GM23338 (cell line): ENCODE measurements at regions not wholly inside any gene's neighbourhood (a gene's known extent, or its start where the extent isn't known, plus 50 kb on each side); places are given as distances from the start of the nearest gene placed in this dataset.
"Not testable (repeated sequence)": the region's sequence is repeated elsewhere in the genome, so short reads cannot be mapped to it uniquely, and the experiment has no call there.

Experiments used
- ATAC-seq: fragments of 200-7000 bp; cut with Tn5 transposase; 3 replicates; pipeline ENCODE4 v1.9.1; 2020
- DNase-seq: peaks from one replicate; pipeline ENCODE4 v3.0.0-alpha.2; 2015; ENCODE audit warnings: low spot score
- H2AFZ ChIP-seq: fragments of 200-600 bp; sonication (generic); 2 replicates; pipeline ENCODE4 v1.8.0; 2016; ENCODE audit warnings: antibody characterized with exemption, mild to moderate bottlenecking, moderate library complexity
- H3F3A ChIP-seq: fragments of 200-600 bp; sonication (generic); replicated peaks from 2 replicates; pipeline ENCODE4 v1.8.0; 2017; ENCODE audit warnings: antibody characterized with exemption, mixed run types, low read depth
- H3K27ac ChIP-seq: fragments of 200-600 bp; sonication (generic); 2 replicates; pipeline ENCODE4 v1.6.1; 2016; ENCODE audit warnings: low read depth
- H3K27me3 ChIP-seq: fragments of 200-600 bp; sonication (generic); 2 replicates; pipeline ENCODE4 v1.8.0; 2016; ENCODE audit warnings: mild to moderate bottlenecking, mixed run types, moderate library complexity; ENCODE audit not compliant: insufficient read depth
- H3K36me3 ChIP-seq: fragments of 200-600 bp; sonication (generic); 2 replicates; pipeline ENCODE4 v1.8.0; 2016; ENCODE audit warnings: mild to moderate bottlenecking; ENCODE audit not compliant: insufficient read depth
- H3K4me1 ChIP-seq: fragments of 200-600 bp; sonication (generic); 2 replicates; pipeline ENCODE4 v1.8.0; 2016; ENCODE audit warnings: mild to moderate bottlenecking, moderate library complexity; ENCODE audit not compliant: insufficient read depth
- H3K4me2 ChIP-seq: fragments of 200-600 bp; sonication (generic); 2 replicates; pipeline ENCODE4 v1.7.1; 2017; ENCODE audit warnings: mixed run types
- H3K4me3 ChIP-seq: fragments of 200-600 bp; sonication (generic); 2 replicates; pipeline ENCODE4 v1.6.1; 2016; ENCODE audit warnings: mixed run types
- H3K79me2 ChIP-seq: fragments of 200-600 bp; sonication (generic); replicated peaks from 2 replicates; pipeline ENCODE4 v1.8.0; 2017; ENCODE audit warnings: mild to moderate bottlenecking; ENCODE audit not compliant: insufficient read depth
- H3K9me2 ChIP-seq: fragments of 200-600 bp; sonication (generic); 2 replicates; pipeline ENCODE4 v1.8.0; 2017; ENCODE audit not compliant: insufficient read depth
- H4K20me1 ChIP-seq: fragments of 200-600 bp; sonication (generic); replicated peaks from 2 replicates; pipeline ENCODE4 v1.8.0; 2017; ENCODE audit warnings: mild to moderate bottlenecking; ENCODE audit not compliant: insufficient read depth
- H3K27ac Mint-ChIP-seq: 2 replicates; pipeline ENCODE4 v1.8.0; 2020; ENCODE audit warnings: inconsistent platforms, mild to moderate bottlenecking, moderate library complexity, mixed read lengths
- H3K27me3 Mint-ChIP-seq: 3 replicates; pipeline ENCODE4 v1.8.0; 2022; ENCODE audit warnings: low read depth, mild to moderate bottlenecking, moderate library complexity, mixed read lengths, inconsistent platforms; ENCODE audit not compliant: insufficient read depth, poor library complexity
- H3K36me3 Mint-ChIP-seq: 3 replicates; pipeline ENCODE4 v1.8.0; 2021; ENCODE audit warnings: low read depth, mild to moderate bottlenecking, inconsistent platforms, moderate library complexity, mixed read lengths
- H3K4me1 Mint-ChIP-seq: 3 replicates; pipeline ENCODE4 v1.8.0; 2020; ENCODE audit warnings: mild to moderate bottlenecking, inconsistent platforms, mixed read lengths
- H3K4me3 Mint-ChIP-seq: 3 replicates; pipeline ENCODE4 v1.8.0; 2021; ENCODE audit warnings: moderate library complexity, mild to moderate bottlenecking, inconsistent platforms, mixed read lengths
- H3K9me3 Mint-ChIP-seq: 3 replicates; pipeline ENCODE4 v1.8.0; 2020; ENCODE audit warnings: moderate library complexity, mild to moderate bottlenecking, inconsistent platforms, mixed read lengths
- ETS1 ChIP-seq: IDR thresholded peaks from 2 replicates; pipeline ENCODE4 v1.6.1; 2016; ENCODE audit warnings: antibody characterized with exemption
- JUNB ChIP-seq: IDR thresholded peaks from one replicate; pipeline ENCODE4 v1.6.1; 2016; ENCODE audit warnings: antibody characterized with exemption; ENCODE audit not compliant: unreplicated experiment
- NANOG ChIP-seq: IDR thresholded peaks from 2 replicates; pipeline ENCODE4 v1.6.1; 2016; ENCODE audit warnings: antibody characterized with exemption, borderline replicate concordance
- ZNF114 ChIP-seq: fragments of 250-450 bp; sonication (Bioruptor Pico); IDR thresholded peaks from 2 replicates; pipeline ENCODE4 v1.5.0; 2020; ENCODE audit warnings: mild to moderate bottlenecking, moderate library complexity
- ZNF331 ChIP-seq: fragments of 250-450 bp; sonication (Bioruptor Pico); IDR thresholded peaks from 2 replicates; pipeline ENCODE4 v1.5.0; 2020; ENCODE audit warnings: low read depth, mild to moderate bottlenecking, moderate library complexity
- ZNF462 ChIP-seq: fragments of 250-450 bp; sonication (Bioruptor Pico); IDR thresholded peaks from 2 replicates; pipeline ENCODE4 v1.5.0; 2020; ENCODE audit warnings: mild to moderate bottlenecking, moderate library complexity

GRCh38 chr13:99671746-99672145, 170.5 kb downstream of the TM9SF2 start:
- Mint-ChIP-seq H3K36me3 (no peaks in the 10 kb centered on the region), H3K4me3 (no peak overlapping the region), H3K27ac (no peak overlapping the region), H3K9me3 (no peaks in the 10 kb centered on the region; the same call in 2 of the 3 replicates), H3K27me3 (peaks cover 13% of the 10 kb centered on the region), H3K4me1 (peaks cover 31% of the 10 kb centered on the region)
- H3K36me3 ChIP-seq, result no peaks in the 10 kb centered on the region
- H3K9me2 ChIP-seq, result no peaks in the 10 kb centered on the region
- no peaks in the 10 kb centered on the region for H3K27me3 ChIP-seq
- H4K20me1 ChIP-seq, result no peaks in the 10 kb centered on the region
- no peak overlapping the region for H3K4me3 ChIP-seq
- H3K27ac ChIP-seq, result no peak overlapping the region
- H3K4me1 ChIP-seq, result 0 out of 2 replicates have a peak, but pooled peaks cover 3% of the 10 kb centered on the region
- no peak overlapping the region for H2AFZ ChIP-seq
- DNase-seq (no peak), ATAC-seq (no peak)
- no peak overlapping the region for H3K4me2 ChIP-seq
- H3F3A ChIP-seq, result no peaks in the 10 kb centered on the region
- H3K79me2 ChIP-seq, result no peaks in the 10 kb centered on the region
- no peak for TF ChIP-seq ETS1
- no peak for TF ChIP-seq ZNF331 (CRISPR knock-in tag)
- no peak for TF ChIP-seq JUNB
- no peak for TF ChIP-seq ZNF114 (CRISPR knock-in tag)

- H2AFZ ChIP-seq, H4K20me1 ChIP-seq, H3K79me2 ChIP-seq, H3K4me1 ChIP-seq, H3K9me3 Mint-ChIP-seq, H3K36me3 ChIP-seq, DNase-seq, H3K36me3 Mint-ChIP-seq, H3K27me3 ChIP-seq, H3K4me3 ChIP-seq, H3K4me2 ChIP-seq, H3K9me2 ChIP-seq, H3F3A ChIP-seq, ATAC-seq, H3K27ac ChIP-seq, H3K4me3 Mint-ChIP-seq, H3K27ac Mint-ChIP-seq: not testable (repeated sequence)
- Mint-ChIP-seq H3K27me3 (peaks cover 10% of the 10 kb centered on the region), H3K4me1 (peaks cover 39% of the 10 kb centered on the region)
Measured at GRCh38 chr13:99669096-99669495, 167.8 kb downstream of the TM9SF2 start.

- Mint-ChIP-seq H3K27me3 (peaks cover 13% of the 10 kb centered on the region), H3K9me3 (no peaks in the 10 kb centered on the region), H3K27ac (0 out of 2 replicates have a peak overlapping the region, but pooled peaks have one; percentile 8), H3K36me3 (no peaks in the 10 kb centered on the region), H3K4me3 (no peak overlapping the region), H3K4me1 (peaks cover 53% of the 10 kb centered on the region)
- DNase-seq (no peak), ATAC-seq (peak; percentile 14; the same call in 1 of the 3 replicates)
- H3K4me2 ChIP-seq, result no peak overlapping the region
- no peaks in the 10 kb centered on the region for H3K36me3 ChIP-seq
- no peaks in the 10 kb centered on the region for H3K27me3 ChIP-seq
- peaks cover 18% of the 10 kb centered on the region for H3K4me1 ChIP-seq
- no peak overlapping the region for H2AFZ ChIP-seq
- no peaks in the 10 kb centered on the region for H4K20me1 ChIP-seq
- no peak overlapping the region for H3K4me3 ChIP-seq
- no peaks in the 10 kb centered on the region for H3K9me2 ChIP-seq
- H3K27ac ChIP-seq, result no peak overlapping the region
- no peaks in the 10 kb centered on the region for H3F3A ChIP-seq
- H3K79me2 ChIP-seq, result no peaks in the 10 kb centered on the region
- TF ChIP-seq NANOG (no peak), ETS1 (no peak), ZNF114 (CRISPR knock-in tag) (no peak), ZNF462 (no peak)
Measured at GRCh38 chr13:99666146-99666805, 165.0 kb downstream of the TM9SF2 start.
